Endothelial cell (in vitro differentiated cells): ENCODE measurements at regions not wholly inside any gene's neighbourhood (a gene's known extent, or its start where the extent isn't known, plus 50 kb on each side); places are given as distances from the start of the nearest gene placed in this dataset.

Experiments used
- DNase-seq: peaks from one replicate; pipeline ENCODE4 v3.0.0; 2021; ENCODE audit warnings: low spot score
- H3K27ac Mint-ChIP-seq: one replicate; pipeline ENCODE4 v1.8.0; 2021; ENCODE audit warnings: mixed read lengths, inconsistent platforms; ENCODE audit not compliant: unreplicated experiment
- H3K27me3 Mint-ChIP-seq: one replicate; pipeline ENCODE4 v1.8.0; 2021; ENCODE audit warnings: mild to moderate bottlenecking, moderate library complexity, mixed read lengths, inconsistent platforms; ENCODE audit not compliant: unreplicated experiment
- H3K36me3 Mint-ChIP-seq: one replicate; pipeline ENCODE4 v1.8.0; 2021; ENCODE audit warnings: mild to moderate bottlenecking, low read depth, mixed read lengths, inconsistent platforms; ENCODE audit not compliant: unreplicated experiment
- H3K4me1 Mint-ChIP-seq: one replicate; pipeline ENCODE4 v1.8.0; 2021; ENCODE audit warnings: mild to moderate bottlenecking, mixed read lengths, inconsistent platforms; ENCODE audit not compliant: unreplicated experiment
- H3K4me3 Mint-ChIP-seq: one replicate; pipeline ENCODE4 v1.8.0; 2021; ENCODE audit warnings: mild to moderate bottlenecking, mixed read lengths, inconsistent platforms; ENCODE audit not compliant: unreplicated experiment
- H3K9me3 Mint-ChIP-seq: one replicate; pipeline ENCODE4 v1.8.0; 2021; ENCODE audit warnings: mixed read lengths, inconsistent platforms; ENCODE audit not compliant: unreplicated experiment
- CTCF ChIP-seq: fragments of 200-600 bp; sonication (generic); IDR thresholded peaks from one replicate; pipeline ENCODE4 v1.5.0; 2021; ENCODE audit warnings: antibody characterized with exemption; ENCODE audit not compliant: unreplicated experiment

GRCh38 chr1:190880352-190880751 is 402.7 kb upstream of the BRINP3 start:
- Mint-ChIP-seq H3K4me1 (no peaks in the 10 kb centered on the region), H3K27me3 (no peaks in the 10 kb centered on the region)

GRCh38 chr1:190881064-190881463 is 403.4 kb upstream of the BRINP3 start:
- no peak for TF ChIP-seq CTCF
- no peaks in the 10 kb centered on the region for H3K9me3 Mint-ChIP-seq
- no peaks in the 10 kb centered on the region for H3K4me1 Mint-ChIP-seq
- H3K27ac Mint-ChIP-seq, result no peak overlapping the region
- no peak for DNase-seq
- no peaks in the 10 kb centered on the region for H3K27me3 Mint-ChIP-seq
- H3K36me3 Mint-ChIP-seq, result no peaks in the 10 kb centered on the region
- H3K4me3 Mint-ChIP-seq, result no peak overlapping the region

More at GRCh38 chr1:190880352-190880751, 402.7 kb upstream of the BRINP3 start:
- no peaks in the 10 kb centered on the region for H3K36me3 Mint-ChIP-seq
- DNase-seq, result no peak
- no peak overlapping the region for H3K4me3 Mint-ChIP-seq
- no peak overlapping the region for H3K27ac Mint-ChIP-seq
- no peaks in the 10 kb centered on the region for H3K9me3 Mint-ChIP-seq
- no peak for TF ChIP-seq CTCF

GRCh38 chr1:190897233-190897632 is 419.6 kb upstream of the BRINP3 start:
- Mint-ChIP-seq H3K4me3 (no peak overlapping the region), H3K9me3 (no peaks in the 10 kb centered on the region), H3K27ac (no peak overlapping the region), H3K4me1 (no peaks in the 10 kb centered on the region), H3K36me3 (no peaks in the 10 kb centered on the region), H3K27me3 (no peaks in the 10 kb centered on the region)
- no peak for TF ChIP-seq CTCF
- no peak for DNase-seq

GRCh38 chr1:190904091-190904695 is 426.5 kb upstream of the BRINP3 start:
- no peak for TF ChIP-seq CTCF
- no peak overlapping the region for H3K4me3 Mint-ChIP-seq
- H3K4me1 Mint-ChIP-seq, result no peaks in the 10 kb centered on the region
- no peaks in the 10 kb centered on the region for H3K36me3 Mint-ChIP-seq
- no peak for DNase-seq
- no peaks in the 10 kb centered on the region for H3K27me3 Mint-ChIP-seq
- H3K9me3 Mint-ChIP-seq, result no peaks in the 10 kb centered on the region
- H3K27ac Mint-ChIP-seq, result no peak overlapping the region

- Mint-ChIP-seq H3K27ac (no peak overlapping the region), H3K4me3 (no peak overlapping the region), H3K27me3 (no peaks in the 10 kb centered on the region), H3K9me3 (no peaks in the 10 kb centered on the region), H3K36me3 (no peaks in the 10 kb centered on the region), H3K4me1 (no peaks in the 10 kb centered on the region)
- no peak for TF ChIP-seq CTCF
- no peak for DNase-seq
These were observed 428.6 kb upstream of the BRINP3 start for GRCh38 chr1:190906206-190906725.
